Tibial artery (tissue), 4 donors: ENCODE measurements at regions not wholly inside any gene's neighbourhood (a gene's known extent, or its start where the extent isn't known, plus 50 kb on each side); places are given as distances from the start of the nearest gene placed in this dataset.

ENCODE experiments used
- DNase-seq, 2 donors: peaks; one replicate each; pipeline ENCODE4 v3.0.0-alpha.2; 2019
- H3K27ac ChIP-seq, 2 donors: fragments of 200-600 bp; sonication (generic) in 1 of 2; 1 replicate in 1 of 2; 2 replicates in 1 of 2; pipeline ENCODE4 v1.5.1; 2018 to 2019; ENCODE audit warnings: mild to moderate bottlenecking in 1 of 2
- H3K27me3 ChIP-seq, 2 donors: fragments of 200-600 bp; sonication (generic) in 1 of 2; one replicate each; pipeline versions ENCODE4 v1.5.1 to v1.6.0; 2016 to 2019
- H3K36me3 ChIP-seq, 3 donors: fragments of 200-600 bp; sonication (generic) in 2 of 3; one replicate each; pipeline ENCODE4 v1.5.1; 2016 to 2019; ENCODE audit warnings: mild to moderate bottlenecking in 2 of 3
- H3K4me1 ChIP-seq, 4 donors: fragments of 200-600 bp; sonication (generic) in 2 of 4; 1 replicate in 3 of 4; 2 replicates in 1 of 4; pipeline ENCODE4 v1.5.1; 2016 to 2019
- H3K4me3 ChIP-seq, 2 donors: fragments of 200-600 bp; sonication (generic) in 1 of 2; 1 replicate in 1 of 2; 2 replicates in 1 of 2; pipeline ENCODE4 v1.5.1; 2018 to 2019; ENCODE audit warnings: mild to moderate bottlenecking in 2 of 2
- H3K9me3 ChIP-seq, 3 donors: fragments of 200-600 bp; sonication (generic) in 1 of 3; one replicate each; pipeline ENCODE4 v1.5.1; 2016 to 2019
- CTCF ChIP-seq, 2 experiments: fragments of 200-600 bp in 1 of 2; fragments of 450-650 bp in 1 of 2; IDR thresholded peaks; one replicate each; pipeline ENCODE4 v1.5.1; 2017 to 2019; ENCODE audit warnings: antibody characterized with exemption in 2 of 2, mild to moderate bottlenecking in 1 of 2, moderate library complexity in 1 of 2
- intact Hi-C: fragments of 100-400 bp; cut with DNase I; formaldehyde crosslinking; loops from one replicate; pipeline ENCODE4 v1.15.0; 2023; ENCODE audit warnings: low total_unique reads

GRCh38 chr1:233777566-233777965 is 126.9 kb upstream of the SLC35F3 start:
- Histone ChIP-seq H3K27me3 (no peaks in the 10 kb centered on the region), H3K4me3 (no peak overlapping the region), H3K9me3 (peaks cover 0 to 14% (median 12%) of the 10 kb centered on the region in 3 donors), H3K36me3 (no peaks in the 10 kb centered on the region), H3K4me1 (no peaks in the 10 kb centered on the region), H3K27ac (no peak overlapping the region)
- TF ChIP-seq CTCF (IDR thresholded peaks at IDR 0.05) = no peak
- no peak for DNase-seq
- intact Hi-C loops = no loop called here

GRCh38 chr1:233780049-233780448 is 124.4 kb upstream of the SLC35F3 start:
- H3K27me3 ChIP-seq = no peaks in the 10 kb centered on the region
- H3K4me1 ChIP-seq = no peaks in the 10 kb centered on the region
- peaks cover 0 to 14% (median 12%) of the 10 kb centered on the region in 3 donors for H3K9me3 ChIP-seq
- no peak for DNase-seq
- H3K4me3 ChIP-seq = no peak overlapping the region
- intact Hi-C loops = no loop called here
- H3K27ac ChIP-seq = no peak overlapping the region
- H3K36me3 ChIP-seq = no peaks in the 10 kb centered on the region
- no peak for TF ChIP-seq CTCF (IDR thresholded peaks at IDR 0.05)

- H3K4me3 ChIP-seq = no peak overlapping the region
- peaks cover 0 to 14% (median 12%) of the 10 kb centered on the region in 3 donors for H3K9me3 ChIP-seq
- no peaks in the 10 kb centered on the region for H3K4me1 ChIP-seq
- no peak for DNase-seq
- no peaks in the 10 kb centered on the region for H3K36me3 ChIP-seq
- TF ChIP-seq CTCF (IDR thresholded peaks at IDR 0.05) = no peak
- H3K27me3 ChIP-seq = no peaks in the 10 kb centered on the region
- no peak overlapping the region for H3K27ac ChIP-seq
- intact Hi-C loops = no loop called here
Measured at GRCh38 chr1:233782937-233783586, 121.4 kb upstream of the SLC35F3 start.

- H3K4me3 ChIP-seq = no peak overlapping the region
- H3K36me3 ChIP-seq = no peaks in the 10 kb centered on the region
- DNase-seq = no peak
- intact Hi-C loops = no loop called here
- H3K27ac ChIP-seq = no peak overlapping the region
- H3K4me1 ChIP-seq = no peaks in the 10 kb centered on the region
- H3K27me3 ChIP-seq = peaks cover 0 to 5% of the 10 kb centered on the region in 2 donors
- TF ChIP-seq CTCF (IDR thresholded peaks at IDR 0.05) = no peak
- no peaks in the 10 kb centered on the region for H3K9me3 ChIP-seq
Measured at GRCh38 chr1:233787599-233787998, 116.9 kb upstream of the SLC35F3 start.

- H3K27me3 ChIP-seq = peaks cover 0 to 5% of the 10 kb centered on the region in 2 donors
- no peak for TF ChIP-seq CTCF (IDR thresholded peaks at IDR 0.05)
- H3K4me1 ChIP-seq = no peaks in the 10 kb centered on the region
- no peak overlapping the region for H3K4me3 ChIP-seq
- no peaks in the 10 kb centered on the region for H3K36me3 ChIP-seq
- H3K9me3 ChIP-seq = no peaks in the 10 kb centered on the region
- H3K27ac ChIP-seq = no peak overlapping the region
- DNase-seq = no peak
- intact Hi-C loops = no loop called here
Measured at GRCh38 chr1:233788687-233789086, 115.8 kb upstream of the SLC35F3 start.

- peaks cover 0 to 5% of the 10 kb centered on the region in 2 donors for H3K27me3 ChIP-seq
- H3K4me1 ChIP-seq = no peaks in the 10 kb centered on the region
- intact Hi-C loops = no loop called here
- DNase-seq = no peak
- no peaks in the 10 kb centered on the region for H3K36me3 ChIP-seq
- no peak overlapping the region for H3K4me3 ChIP-seq
- no peaks in the 10 kb centered on the region for H3K9me3 ChIP-seq
- TF ChIP-seq CTCF (IDR thresholded peaks at IDR 0.05) = no peak
- H3K27ac ChIP-seq = no peak overlapping the region
Measured at GRCh38 chr1:233790121-233790520, 114.4 kb upstream of the SLC35F3 start.
